ENCODE measurements at regions not wholly inside any gene's neighbourhood (a gene's known extent, or its start where the extent isn't known, plus 50 kb on each side); places are given as distances from the start of the nearest gene placed in this dataset.

GRCh38 chr21:29242201-29242600, 56.5 kb upstream of the BACH1 start:
- H3K79me2 ChIP-seq (replicated peaks; ENCODE audit: insufficient read depth) = no peaks in the 10 kb centered on the region
- no peak overlapping the region for H3K27ac Mint-ChIP-seq
- H3K4me1 Mint-ChIP-seq = no peaks in the 10 kb centered on the region
- no peaks in the 10 kb centered on the region for H3F3A ChIP-seq (replicated peaks; ENCODE audit: low read depth)
- DNase-seq (ENCODE audit: low spot score) (no peak), ATAC-seq (no peak)
- H3K9me3 Mint-ChIP-seq = no peaks in the 10 kb centered on the region
- H3K4me2 ChIP-seq = no peak overlapping the region
- H4K20me1 ChIP-seq (replicated peaks; ENCODE audit: insufficient read depth) = no peaks in the 10 kb centered on the region
- H3K27ac ChIP-seq (ENCODE audit: low read depth) = no peak overlapping the region
- peaks cover 3% of the 10 kb centered on the region for H3K27me3 Mint-ChIP-seq (ENCODE audit: insufficient read depth, low read depth, poor library complexity)
- peaks cover 8% of the 10 kb centered on the region; the same call in 1 of the 2 replicates for H3K9me2 ChIP-seq (ENCODE audit: insufficient read depth)
- H2AFZ ChIP-seq = no peak overlapping the region
- TF ChIP-seq ZNF462 (CRISPR knock-in tag; IDR thresholded peaks at IDR 0.05) (no peak), EZH2phosphoT487 (IDR thresholded peaks at IDR 0.05; ENCODE audit: unreplicated experiment) (no peak), JUNB (IDR thresholded peaks at IDR 0.05; ENCODE audit: unreplicated experiment) (no peak), NANOG (IDR thresholded peaks at IDR 0.05; ENCODE audit: borderline replicate concordance) (no peak), REST (IDR thresholded peaks at IDR 0.05; ENCODE audit: unreplicated experiment) (no peak), CTCF (conservative IDR thresholded peaks at IDR 0.05; ENCODE audit: low read depth in 2 of 2) (no peak), STAT1 (IDR thresholded peaks at IDR 0.05; ENCODE audit: unreplicated experiment) (no peak), ETS1 (IDR thresholded peaks at IDR 0.05) (no peak), ZNF114 (CRISPR knock-in tag; IDR thresholded peaks at IDR 0.05) (no peak), EZH2 (IDR thresholded peaks at IDR 0.05; ENCODE audit: low read depth, unreplicated experiment) (no peak), POLR2AphosphoS5 (IDR thresholded peaks at IDR 0.05; ENCODE audit: low read depth) (no peak), CREB1 (CRISPR knock-in tag; IDR thresholded peaks at IDR 0.05; ENCODE audit: low read depth) (no peak), ZNF331 (CRISPR knock-in tag; IDR thresholded peaks at IDR 0.05; ENCODE audit: low read depth) (no peak)
- no peak overlapping the region for H3K4me3 ChIP-seq
- no peaks in the 10 kb centered on the region for H3K36me3 ChIP-seq (ENCODE audit: insufficient read depth)
- no peaks in the 10 kb centered on the region for H3K4me1 ChIP-seq (ENCODE audit: insufficient read depth)
- no peak overlapping the region for H3K4me3 Mint-ChIP-seq
- no peaks in the 10 kb centered on the region for H3K36me3 Mint-ChIP-seq (ENCODE audit: low read depth)
- H3K27me3 ChIP-seq (ENCODE audit: insufficient read depth) = no peaks in the 10 kb centered on the region

Data from GM23338 (cell line).